Heart left ventricle (tissue), 13 donors: ENCODE measurements at regions not wholly inside any gene's neighbourhood (a gene's known extent, or its start where the extent isn't known, plus 50 kb on each side); places are given as distances from the start of the nearest gene placed in this dataset.

Source experiments
- POLR2A ChIP-seq, 2 donors: fragments of 450-650 bp; IDR thresholded peaks; one replicate each; pipeline ENCODE4 v1.6.1; 2017; ENCODE audit warnings: antibody characterized with exemption in 2 of 2, mild to moderate bottlenecking in 2 of 2, moderate library complexity in 2 of 2
- TF ChIP-seq, protein P1 (sequence below), 12 donors: fragments of 200-600 bp; sonication (generic) in 4 of 12; IDR thresholded peaks; one replicate each; pipeline versions ENCODE4 v1.5.0 to v1.8.0; 2018 to 2022; ENCODE audit warnings: antibody characterized with exemption in 12 of 12, mild to moderate bottlenecking in 5 of 12
- donor health status: ischemic (EF 13 %, LVEDD 7.1; RV severe dilation, severe dysfunction).
- donor health status: DM: no; HTN: yes; CAD: no.
- donor health status: DM: no; HTN: no; CAD: no.
- donor health status: ischemic (EF 25% LVEDD 6.9; RV normal size, moderate dysfunction).
- donor health status: ischemic (EF 25% LVEDD 5.7; RV mildly dilated, moderate dysfunction).
- donor health status: ischemic (EF 35%, LVEDD 5.7; RV mildly dilated, moderate dysfunction).
- donor health status: nonischemic (EF 11% LVEDD 7.7; RV severe dilation, severe dysfunction).
- donor health status: DM: yes; HTN: yes; CAD: no.
- donor health status: PGD.
- donor health status: ischemic (EF 29% LVEDD 5.4; RV normal size, mild dysfunction).
- donor health status: nonischemic (EF 23%, LVEDD 6.1; RV moderate dilation, normal function).

GRCh38 chr6:927157-927556, 234.2 kb upstream of the EXOC2 start:
- TF ChIP-seq POLR2A (IDR thresholded peaks at IDR 0.05): no peak
- TF ChIP-seq, protein P1, sequence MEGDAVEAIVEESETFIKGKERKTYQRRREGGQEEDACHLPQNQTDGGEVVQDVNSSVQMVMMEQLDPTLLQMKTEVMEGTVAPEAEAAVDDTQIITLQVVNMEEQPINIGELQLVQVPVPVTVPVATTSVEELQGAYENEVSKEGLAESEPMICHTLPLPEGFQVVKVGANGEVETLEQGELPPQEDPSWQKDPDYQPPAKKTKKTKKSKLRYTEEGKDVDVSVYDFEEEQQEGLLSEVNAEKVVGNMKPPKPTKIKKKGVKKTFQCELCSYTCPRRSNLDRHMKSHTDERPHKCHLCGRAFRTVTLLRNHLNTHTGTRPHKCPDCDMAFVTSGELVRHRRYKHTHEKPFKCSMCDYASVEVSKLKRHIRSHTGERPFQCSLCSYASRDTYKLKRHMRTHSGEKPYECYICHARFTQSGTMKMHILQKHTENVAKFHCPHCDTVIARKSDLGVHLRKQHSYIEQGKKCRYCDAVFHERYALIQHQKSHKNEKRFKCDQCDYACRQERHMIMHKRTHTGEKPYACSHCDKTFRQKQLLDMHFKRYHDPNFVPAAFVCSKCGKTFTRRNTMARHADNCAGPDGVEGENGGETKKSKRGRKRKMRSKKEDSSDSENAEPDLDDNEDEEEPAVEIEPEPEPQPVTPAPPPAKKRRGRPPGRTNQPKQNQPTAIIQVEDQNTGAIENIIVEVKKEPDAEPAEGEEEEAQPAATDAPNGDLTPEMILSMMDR (IDR thresholded peaks at IDR 0.05): no peak
